Panc1 (cell line): ENCODE measurements at regions not wholly inside any gene's neighbourhood (a gene's known extent, or its start where the extent isn't known, plus 50 kb on each side); places are given as distances from the start of the nearest gene placed in this dataset.

ENCODE experiments used
- ATAC-seq: fragments of 200-7000 bp; cut with Tn5 transposase; 2 replicates; pipeline ENCODE4 v1.9.1; 2020; ENCODE audit warnings: mild to moderate bottlenecking, moderate library complexity
- BruUV-seq: library from RNA; stranded (reverse); fragments of 400-500 nt; replicated peaks from 2 replicates; lab custom pipeline; 2021; lab: Mats Ljungman, UMichigan
- CTCF ChIA-PET: fragments of 300-600 bp; sonication (Branson Sonifier 250); formaldehyde crosslinking; loops from one replicate; lab custom pipeline; 2022; ENCODE audit warnings: antibody characterized with exemption; lab: Charles Lee
- POLR2A ChIA-PET: fragments of 300-600 bp; sonication (Branson Sonifier 250); formaldehyde crosslinking; loops from one replicate; lab custom pipeline; 2022; ENCODE audit warnings: antibody characterized with exemption; lab: Charles Lee
- DNase-seq: peaks from one replicate; pipeline ENCODE4 v3.0.0-alpha.2; 2010; ENCODE audit warnings: low read depth, low spot score
- H3K27ac ChIP-seq: 2 replicates; pipeline ENCODE4 v1.5.1; 2011; ENCODE audit warnings: mild to moderate bottlenecking, low read length, inconsistent platforms
- H3K27me3 ChIP-seq: fragments of 200-500 bp; sonication (Bioruptor generic); 2 replicates; pipeline ENCODE4 v1.6.0; 2014; ENCODE audit warnings: low read length, inconsistent platforms; ENCODE audit not compliant: control insufficient read depth, insufficient read depth
- H3K36me3 ChIP-seq: fragments of 200-500 bp; sonication (Bioruptor generic); 2 replicates; pipeline ENCODE4 v1.5.1; 2014; ENCODE audit warnings: inconsistent platforms, mild to moderate bottlenecking, low read length, moderate library complexity; ENCODE audit not compliant: control insufficient read depth, insufficient read depth
- H3K4me1 ChIP-seq: 2 replicates; pipeline ENCODE4 v1.5.1; 2011; ENCODE audit warnings: inconsistent platforms, mild to moderate bottlenecking, low read length, moderate library complexity; ENCODE audit not compliant: control insufficient read depth, insufficient read depth
- H3K4me3 ChIP-seq, 2 experiments: 2 replicates each; pipeline ENCODE4 v1.5.1; 2011 to 2012; ENCODE audit warnings: low read depth in 2 of 2, low read length in 2 of 2, mild to moderate bottlenecking in 2 of 2, inconsistent platforms in 1 of 2, moderate library complexity in 1 of 2
- H3K9me3 ChIP-seq: fragments of 200-500 bp; sonication (Bioruptor generic); 2 replicates; pipeline ENCODE4 v1.5.1; 2014; ENCODE audit warnings: low read depth, mild to moderate bottlenecking, inconsistent platforms, low read length, moderate library complexity; ENCODE audit not compliant: control insufficient read depth, insufficient read depth
- CTCF ChIP-seq: fragments of 450-650 bp; IDR thresholded peaks from 2 replicates; pipeline ENCODE4 v1.5.1; 2017; ENCODE audit warnings: mild to moderate bottlenecking
- POLR2AphosphoS5 ChIP-seq: IDR thresholded peaks from 2 replicates; pipeline ENCODE4 v1.6.1; 2012; ENCODE audit warnings: mild to moderate bottlenecking, low read depth, low read length, moderate library complexity
- REST ChIP-seq, 2 experiments: IDR thresholded peaks; 2 replicates each; pipeline ENCODE4 v1.6.1; 2011 to 2012; ENCODE audit warnings: low read depth in 2 of 2, control low read depth in 1 of 2, low read length in 1 of 2, mild to moderate bottlenecking in 1 of 2, moderate library complexity in 1 of 2; ENCODE audit not compliant: insufficient read depth in 1 of 2
- SIN3A ChIP-seq: IDR thresholded peaks from 2 replicates; pipeline ENCODE4 v1.6.1; 2012; ENCODE audit warnings: low read depth, mild to moderate bottlenecking, low read length, moderate library complexity, borderline replicate concordance; ENCODE audit not compliant: insufficient read depth
- TCF7L2 ChIP-seq: IDR thresholded peaks from 2 replicates; pipeline ENCODE4 v1.6.1; 2011; ENCODE audit warnings: mild to moderate bottlenecking, low read depth, low read length, inconsistent platforms
- in situ Hi-C: cut with HindIII; loops from 2 replicates; pipeline ENCODE4 v1.10.0; 2016; ENCODE audit warnings: low sequenced_read_pairs, low pct_unique_long_range_greater_than_20kb
- intact Hi-C: fragments of 100-400 bp; cut with micrococcal nuclease; formaldehyde crosslinking; loops from one replicate; pipeline ENCODE4 v1.10.0; 2022; ENCODE audit not compliant: unreplicated experiment

GRCh38 chr12:127507341-127507740 is 759.6 kb upstream of the TMEM132C start:
- ATAC-seq (no peak), DNase-seq (no peak)
- BruUV-seq, result no TSS peak
- H3K4me3 ChIP-seq, result no peak overlapping the region
- in situ Hi-C loops (no loop called here), intact Hi-C loops (no loop called here)
- POLR2A ChIA-PET, result no interaction called here
- H3K4me1 ChIP-seq, result no peaks in the 10 kb centered on the region
- H3K9me3 ChIP-seq, result no peaks in the 10 kb centered on the region
- H3K27ac ChIP-seq, result no peak overlapping the region
- no peaks in the 10 kb centered on the region for H3K27me3 ChIP-seq
- no peaks in the 10 kb centered on the region for H3K36me3 ChIP-seq
- CTCF ChIA-PET, result interaction anchor here (0.6 to 0.7 kb wide), 3 partner anchors 10 to 1665 kb away, joined by 7 to 10 read pairs (median 8); no protein-coding TSS in a partner anchor
- TF ChIP-seq TCF7L2 (no peak), REST (IDR thresholded peaks at IDR 0.05; ENCODE audit: insufficient read depth in 1 of 2, low read depth in 2 of 2, low read length in 1 of 2) (no peak), SIN3A (no peak), CTCF (no peak), POLR2AphosphoS5 (no peak)

GRCh38 chr12:127509066-127509778 is 757.7 kb upstream of the TMEM132C start:
- H3K27ac ChIP-seq, result no peak overlapping the region
- intact Hi-C loops (no loop called here), in situ Hi-C loops (no loop called here)
- H3K9me3 ChIP-seq, result no peaks in the 10 kb centered on the region
- ChIA-PET POLR2A (no interaction called here), CTCF (no interaction called here)
- ATAC-seq, result no peak
- no peaks in the 10 kb centered on the region for H3K27me3 ChIP-seq
- no peaks in the 10 kb centered on the region for H3K36me3 ChIP-seq
- no TSS peak for BruUV-seq
- no peak overlapping the region for H3K4me3 ChIP-seq
- no peak for DNase-seq
- no peaks in the 10 kb centered on the region for H3K4me1 ChIP-seq
- no peak for TF ChIP-seq REST (IDR thresholded peaks at IDR 0.05; ENCODE audit: insufficient read depth in 1 of 2, low read depth in 2 of 2, low read length in 1 of 2)
- no peak for TF ChIP-seq SIN3A
- TF ChIP-seq TCF7L2, result no peak
- no peak for TF ChIP-seq CTCF
- no peak for TF ChIP-seq POLR2AphosphoS5
